Activated T-cell treated with anti-CD3 and anti-CD28 coated beads, Interleukin-2, amount 50 U/mL, for 24 hours (primary cell): ENCODE measurements at regions not wholly inside any gene's neighbourhood (a gene's known extent, or its start where the extent isn't known, plus 50 kb on each side); places are given as distances from the start of the nearest gene placed in this dataset.

Experiments
- DNase-seq: peaks from one replicate; pipeline ENCODE4 v3.0.0-alpha.2; 2020
- H3K27ac Mint-ChIP-seq: 2 replicates; pipeline ENCODE4 v1.8.0; 2020; ENCODE audit warnings: mild to moderate bottlenecking, mixed read lengths
- H3K27me3 Mint-ChIP-seq: 2 replicates; pipeline ENCODE4 v1.8.0; 2020; ENCODE audit warnings: mixed read lengths
- H3K36me3 Mint-ChIP-seq: 2 replicates; pipeline ENCODE4 v1.8.0; 2020; ENCODE audit warnings: low read depth, mixed read lengths
- H3K4me1 Mint-ChIP-seq: 2 replicates; pipeline ENCODE4 v1.8.0; 2020; ENCODE audit warnings: low read depth, mixed read lengths
- H3K4me3 Mint-ChIP-seq: 2 replicates; pipeline ENCODE4 v1.8.0; 2020; ENCODE audit warnings: mild to moderate bottlenecking, moderate library complexity, mixed read lengths
- H3K9me3 Mint-ChIP-seq: 2 replicates; pipeline ENCODE4 v1.8.0; 2020; ENCODE audit warnings: mixed read lengths

GRCh38 chr3:43178891-43179366, 73.0 kb upstream of the POMGNT2 start:
- Mint-ChIP-seq H3K27me3 (no peaks in the 10 kb centered on the region), H3K27ac (no peak overlapping the region), H3K36me3 (peaks cover 3% of the 10 kb centered on the region), H3K9me3 (peaks cover 8% of the 10 kb centered on the region), H3K4me1 (peaks cover 46% of the 10 kb centered on the region), H3K4me3 (no peak overlapping the region)
- DNase-seq: no peak

GRCh38 chr3:43177085-43177484, 71.2 kb upstream of the POMGNT2 start:
- no peaks in the 10 kb centered on the region for H3K27me3 Mint-ChIP-seq
- H3K27ac Mint-ChIP-seq: no peak overlapping the region
- H3K4me1 Mint-ChIP-seq: peaks cover 33% of the 10 kb centered on the region
- DNase-seq: no peak
- H3K9me3 Mint-ChIP-seq: peaks cover 22% of the 10 kb centered on the region
- no peak overlapping the region for H3K4me3 Mint-ChIP-seq
- H3K36me3 Mint-ChIP-seq: peaks cover 8% of the 10 kb centered on the region

GRCh38 chr3:43176666-43177065, 70.8 kb upstream of the POMGNT2 start:
- Mint-ChIP-seq H3K27ac (no peak overlapping the region), H3K36me3 (peaks cover 8% of the 10 kb centered on the region), H3K9me3 (peaks cover 22% of the 10 kb centered on the region), H3K27me3 (no peaks in the 10 kb centered on the region), H3K4me3 (no peak overlapping the region), H3K4me1 (peaks cover 33% of the 10 kb centered on the region)
- no peak for DNase-seq

GRCh38 chr3:43175541-43175940, 69.7 kb upstream of the POMGNT2 start:
- peaks cover 22% of the 10 kb centered on the region for H3K4me1 Mint-ChIP-seq
- H3K27ac Mint-ChIP-seq: no peak overlapping the region
- no peak for DNase-seq
- H3K9me3 Mint-ChIP-seq: peaks cover 22% of the 10 kb centered on the region
- peaks cover 8% of the 10 kb centered on the region for H3K36me3 Mint-ChIP-seq
- no peaks in the 10 kb centered on the region for H3K27me3 Mint-ChIP-seq
- no peak overlapping the region for H3K4me3 Mint-ChIP-seq

- Mint-ChIP-seq H3K4me3 (no peak overlapping the region), H3K27me3 (no peaks in the 10 kb centered on the region), H3K4me1 (peaks cover 6% of the 10 kb centered on the region), H3K9me3 (peaks cover 22% of the 10 kb centered on the region), H3K27ac (no peak overlapping the region), H3K36me3 (peaks cover 8% of the 10 kb centered on the region)
- no peak for DNase-seq
These were observed 68.1 kb upstream of the POMGNT2 start for GRCh38 chr3:43173949-43174348.

DNA sequence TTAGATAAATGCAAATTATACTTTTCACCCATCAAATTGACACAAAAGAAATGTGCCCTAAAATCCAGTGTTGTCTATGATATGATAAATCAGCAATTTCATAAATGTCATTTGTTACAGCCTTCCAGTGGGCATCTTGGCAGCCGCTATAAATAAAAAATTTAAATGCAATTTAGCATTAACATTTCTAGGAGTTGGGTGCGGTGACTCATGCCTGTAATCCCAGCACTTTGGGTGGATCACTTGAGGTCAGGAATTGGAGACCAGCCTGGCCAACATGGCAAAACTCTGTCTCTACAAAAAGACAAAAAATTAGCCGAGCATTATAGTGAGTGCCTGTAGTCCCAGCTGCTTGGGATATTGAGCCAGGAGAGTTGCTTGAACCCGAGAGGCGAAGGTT, 65.9 kb upstream of the POMGNT2 start:
- Mint-ChIP-seq H3K27ac (no peak overlapping the region), H3K9me3 (peaks cover 26% of the 10 kb centered on the region), H3K4me3 (no peak overlapping the region), H3K27me3 (no peaks in the 10 kb centered on the region), H3K36me3 (peaks cover 9% of the 10 kb centered on the region), H3K4me1 (no peaks in the 10 kb centered on the region)
- no peak for DNase-seq

GRCh38 chr3:43170553-43170952, 64.7 kb upstream of the POMGNT2 start:
- no peak for DNase-seq
- peaks cover 13% of the 10 kb centered on the region for H3K36me3 Mint-ChIP-seq
- H3K4me1 Mint-ChIP-seq: no peaks in the 10 kb centered on the region
- peaks cover 37% of the 10 kb centered on the region for H3K9me3 Mint-ChIP-seq
- H3K27me3 Mint-ChIP-seq: no peaks in the 10 kb centered on the region
- no peak overlapping the region for H3K27ac Mint-ChIP-seq
- no peak overlapping the region for H3K4me3 Mint-ChIP-seq

GRCh38 chr3:43169987-43170386, 64.1 kb upstream of the POMGNT2 start:
- no peak for DNase-seq
- Mint-ChIP-seq H3K4me1 (no peaks in the 10 kb centered on the region), H3K4me3 (no peak overlapping the region), H3K27me3 (no peaks in the 10 kb centered on the region), H3K9me3 (peaks cover 37% of the 10 kb centered on the region), H3K27ac (no peak overlapping the region), H3K36me3 (peaks cover 13% of the 10 kb centered on the region)

DNA sequence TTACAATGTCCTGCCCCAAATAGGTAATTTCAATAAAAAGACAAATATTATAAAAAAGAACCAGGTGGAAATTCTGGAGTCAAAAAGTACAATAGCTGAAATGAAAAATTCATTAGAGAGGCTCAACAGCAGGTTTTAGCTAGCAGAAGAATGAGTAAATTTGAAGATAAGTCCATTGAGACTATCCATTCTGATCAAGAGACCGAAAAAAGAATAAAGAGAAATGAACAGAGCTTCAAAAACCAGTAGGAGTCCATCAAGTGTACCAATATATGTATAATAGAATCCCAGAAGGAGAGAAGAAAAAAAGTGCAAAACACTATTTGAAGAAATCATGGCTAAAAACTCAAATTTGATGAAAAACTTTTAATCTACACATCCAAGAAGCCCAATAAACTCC, 60.5 kb upstream of the POMGNT2 start:
- H3K4me3 Mint-ChIP-seq: no peak overlapping the region
- no peaks in the 10 kb centered on the region for H3K27me3 Mint-ChIP-seq
- H3K27ac Mint-ChIP-seq: no peak overlapping the region
- H3K36me3 Mint-ChIP-seq: peaks cover 5% of the 10 kb centered on the region
- peaks cover 21% of the 10 kb centered on the region for H3K9me3 Mint-ChIP-seq
- no peak for DNase-seq
- H3K4me1 Mint-ChIP-seq: peaks cover 27% of the 10 kb centered on the region

DNA sequence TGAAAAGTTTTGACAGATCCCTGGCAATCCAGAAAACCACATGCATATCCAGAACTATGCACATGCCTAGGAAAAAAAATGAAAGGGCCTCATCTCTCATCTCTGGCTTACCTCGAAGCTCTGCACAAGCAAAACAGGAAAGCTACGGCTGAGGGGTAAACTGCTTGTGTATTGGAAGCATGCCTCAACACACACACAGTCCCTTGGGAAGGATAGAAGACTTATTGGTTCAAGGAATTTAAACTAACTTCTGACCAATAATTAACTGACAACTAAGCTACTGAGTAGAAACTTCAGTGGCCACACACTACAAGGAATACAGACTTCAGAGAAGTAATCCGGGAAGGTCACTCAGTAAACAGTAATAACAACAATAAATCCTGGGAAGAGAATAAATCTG, 59.9 kb upstream of the POMGNT2 start:
- H3K4me3 Mint-ChIP-seq: no peak overlapping the region
- H3K9me3 Mint-ChIP-seq: peaks cover 21% of the 10 kb centered on the region
- no peaks in the 10 kb centered on the region for H3K27me3 Mint-ChIP-seq
- H3K4me1 Mint-ChIP-seq: peaks cover 27% of the 10 kb centered on the region
- no peak for DNase-seq
- H3K27ac Mint-ChIP-seq: no peak overlapping the region
- peaks cover 5% of the 10 kb centered on the region for H3K36me3 Mint-ChIP-seq

- Mint-ChIP-seq H3K27ac (no peak overlapping the region), H3K9me3 (peaks cover 21% of the 10 kb centered on the region), H3K27me3 (no peaks in the 10 kb centered on the region), H3K36me3 (peaks cover 5% of the 10 kb centered on the region), H3K4me1 (peaks cover 27% of the 10 kb centered on the region), H3K4me3 (no peak overlapping the region)
- no peak for DNase-seq
These were observed 58.1 kb upstream of the POMGNT2 start for GRCh38 chr3:43163895-43164493.

- peak overlapping the region; percentile 90 for H3K27ac Mint-ChIP-seq
- peaks cover 5% of the 10 kb centered on the region for H3K36me3 Mint-ChIP-seq
These were observed 56.6 kb upstream of the POMGNT2 start for GRCh38 chr3:43162230-43163084.

DNA sequence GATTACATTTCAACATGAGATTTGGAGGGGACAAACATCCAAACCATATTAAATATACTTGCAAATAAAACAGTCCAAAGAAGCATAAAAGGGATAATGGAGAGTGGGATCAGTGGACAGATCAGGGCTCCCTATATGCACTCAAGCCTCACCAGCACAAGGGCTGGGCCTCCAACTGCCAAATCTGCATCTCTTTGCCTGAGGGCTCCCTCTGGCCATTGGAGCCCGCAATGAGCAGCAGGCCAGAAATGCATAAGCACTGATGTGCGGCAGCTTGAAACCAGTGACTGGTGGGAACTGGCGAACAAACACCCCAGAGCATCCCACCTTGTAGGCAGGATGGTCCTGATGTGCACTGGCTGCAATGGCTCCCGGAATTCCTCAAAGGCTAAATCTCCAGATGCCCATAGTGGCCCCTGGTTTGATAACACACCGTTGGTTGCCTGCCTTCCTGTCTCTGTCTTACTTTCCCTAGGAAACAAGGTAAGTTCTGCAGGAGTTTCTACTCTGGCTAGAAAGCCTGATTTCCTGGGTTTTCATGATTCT, 55.9 kb upstream of the POMGNT2 start:
- peaks cover 17% of the 10 kb centered on the region for H3K9me3 Mint-ChIP-seq
- H3K27me3 Mint-ChIP-seq: no peaks in the 10 kb centered on the region
- no peak for DNase-seq
- peaks cover 4% of the 10 kb centered on the region for H3K36me3 Mint-ChIP-seq
- no peak overlapping the region for H3K4me3 Mint-ChIP-seq
- H3K27ac Mint-ChIP-seq: no peak overlapping the region
- H3K4me1 Mint-ChIP-seq: peaks cover 32% of the 10 kb centered on the region

More at GRCh38 chr3:43162230-43163084, 56.6 kb upstream of the POMGNT2 start:
- peaks cover 21% of the 10 kb centered on the region for H3K9me3 Mint-ChIP-seq
- H3K4me1 Mint-ChIP-seq: peaks cover 27% of the 10 kb centered on the region
- no peaks in the 10 kb centered on the region for H3K27me3 Mint-ChIP-seq
- DNase-seq: peak; percentile 56
- peak overlapping the region; percentile 68 for H3K4me3 Mint-ChIP-seq

DNA sequence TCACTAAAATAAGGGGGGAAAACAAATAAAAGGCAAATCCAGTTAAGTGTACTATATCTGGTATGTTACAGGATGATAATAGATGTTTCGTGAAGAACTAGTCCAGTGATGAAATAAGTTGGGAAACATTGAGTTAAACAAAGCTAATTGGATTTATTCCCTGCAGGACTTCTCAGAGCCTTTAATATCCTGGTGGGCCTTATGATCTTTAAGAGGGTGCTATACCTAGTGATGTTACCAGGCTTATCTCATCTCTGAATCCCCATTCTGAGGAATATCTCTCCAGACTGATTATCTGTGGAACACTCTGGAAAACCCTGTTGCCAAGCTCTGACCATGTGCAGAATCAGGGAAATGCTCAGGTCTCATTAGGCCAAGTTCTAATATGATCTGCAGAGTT, 54.8 kb upstream of the POMGNT2 start:
- peaks cover 6% of the 10 kb centered on the region for H3K9me3 Mint-ChIP-seq

DNA sequence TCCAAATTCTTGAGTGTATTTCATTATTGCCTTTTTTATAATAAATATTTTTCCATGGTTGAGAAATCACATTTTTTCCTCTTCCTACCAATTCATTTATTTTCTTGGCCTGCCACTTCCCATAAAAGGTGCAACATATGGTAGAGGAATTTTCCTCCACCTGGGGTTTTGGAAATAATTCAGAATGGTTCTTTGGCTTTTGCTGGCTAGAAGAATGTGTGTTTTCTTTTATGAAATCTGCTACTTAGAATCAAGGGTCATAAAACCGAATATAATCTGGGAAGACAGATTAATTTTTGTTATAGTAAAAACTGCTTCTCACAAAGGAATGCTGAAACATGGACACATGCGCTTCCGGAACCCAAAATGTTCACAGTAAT, 54.0 kb upstream of the POMGNT2 start:
- Mint-ChIP-seq H3K36me3 (no peaks in the 10 kb centered on the region), H3K27me3 (no peaks in the 10 kb centered on the region), H3K9me3 (peaks cover 4% of the 10 kb centered on the region), H3K4me3 (no peak overlapping the region), H3K4me1 (peaks cover 42% of the 10 kb centered on the region), H3K27ac (no peak overlapping the region)
- DNase-seq: no peak

More for the DNA sequence above, 54.8 kb upstream of the POMGNT2 start:
- Mint-ChIP-seq H3K27me3 (no peaks in the 10 kb centered on the region), H3K36me3 (no peaks in the 10 kb centered on the region), H3K4me1 (peaks cover 35% of the 10 kb centered on the region), H3K4me3 (no peak overlapping the region), H3K27ac (no peak overlapping the region)
- DNase-seq: no peak
